ENCODE measurements at regions not wholly inside any gene's neighbourhood (a gene's known extent, or its start where the extent isn't known, plus 50 kb on each side); places are given as distances from the start of the nearest gene placed in this dataset.

- Histone ChIP-seq H3K9me3 (ENCODE audit: control insufficient read depth, insufficient read depth, low read depth, low read length) (peaks cover 5% of the 10 kb centered on the region; the same call in 1 of the 2 replicates), H3K27ac (ENCODE audit: low read depth, low read length) (no peak overlapping the region), H3K4me3 (ENCODE audit: low read depth, low read length) (no peak overlapping the region), H3K27me3 (ENCODE audit: control insufficient read depth, insufficient read depth, low read length) (no peaks in the 10 kb centered on the region), H3K36me3 (ENCODE audit: control insufficient read depth, insufficient read depth, low read length) (no peaks in the 10 kb centered on the region), H3K4me1 (ENCODE audit: control insufficient read depth, insufficient read depth, low read length) (no peaks in the 10 kb centered on the region), H3K9ac (ENCODE audit: low read length) (no peak overlapping the region)
These were observed 402.4 kb downstream of the OMA1 start for GRCh38 chr1:58143972-58144697.

- peaks cover 8% of the 10 kb centered on the region for H3K4me1 ChIP-seq (ENCODE audit: control insufficient read depth, insufficient read depth, low read length)
- no peak overlapping the region for H3K4me3 ChIP-seq (ENCODE audit: low read depth, low read length)
- H3K9ac ChIP-seq (ENCODE audit: low read length), result no peak overlapping the region
- no peaks in the 10 kb centered on the region for H3K36me3 ChIP-seq (ENCODE audit: control insufficient read depth, insufficient read depth, low read length)
- H3K27ac ChIP-seq (ENCODE audit: low read depth, low read length), result no peak overlapping the region
- H3K27me3 ChIP-seq (ENCODE audit: control insufficient read depth, insufficient read depth, low read length), result no peaks in the 10 kb centered on the region
- H3K9me3 ChIP-seq (ENCODE audit: control insufficient read depth, insufficient read depth, low read depth, low read length), result peaks cover 19% of the 10 kb centered on the region; the same call in 1 of the 2 replicates
These were observed 410.1 kb downstream of the OMA1 start for GRCh38 chr1:58136387-58136786.

GRCh38 chr1:58135821-58136321, 410.7 kb downstream of the OMA1 start:
- no peaks in the 10 kb centered on the region for H3K36me3 ChIP-seq (ENCODE audit: control insufficient read depth, insufficient read depth, low read length)
- no peaks in the 10 kb centered on the region for H3K27me3 ChIP-seq (ENCODE audit: control insufficient read depth, insufficient read depth, low read length)
- no peak overlapping the region for H3K27ac ChIP-seq (ENCODE audit: low read depth, low read length)
- H3K4me3 ChIP-seq (ENCODE audit: low read depth, low read length), result no peak overlapping the region
- H3K4me1 ChIP-seq (ENCODE audit: control insufficient read depth, insufficient read depth, low read length), result peaks cover 8% of the 10 kb centered on the region
- H3K9me3 ChIP-seq (ENCODE audit: control insufficient read depth, insufficient read depth, low read depth, low read length), result peaks cover 19% of the 10 kb centered on the region; the same call in 1 of the 2 replicates
- H3K9ac ChIP-seq (ENCODE audit: low read length), result no peak overlapping the region

- H3K27me3 ChIP-seq (ENCODE audit: control insufficient read depth, insufficient read depth, low read length), result no peaks in the 10 kb centered on the region
These were observed 413.0 kb downstream of the OMA1 start for GRCh38 chr1:58133562-58133961.

GRCh38 chr1:58123051-58123450, 423.5 kb downstream of the OMA1 start:
- H3K36me3 ChIP-seq (ENCODE audit: control insufficient read depth, insufficient read depth, low read length), result no peaks in the 10 kb centered on the region
- H3K27ac ChIP-seq (ENCODE audit: low read depth, low read length), result no peak overlapping the region
- H3K9me3 ChIP-seq (ENCODE audit: control insufficient read depth, insufficient read depth, low read depth, low read length), result no peaks in the 10 kb centered on the region
- H3K4me1 ChIP-seq (ENCODE audit: control insufficient read depth, insufficient read depth, low read length), result no peaks in the 10 kb centered on the region
- H3K9ac ChIP-seq (ENCODE audit: low read length), result no peak overlapping the region
- H3K27me3 ChIP-seq (ENCODE audit: control insufficient read depth, insufficient read depth, low read length), result no peaks in the 10 kb centered on the region
- no peak overlapping the region for H3K4me3 ChIP-seq (ENCODE audit: low read depth, low read length)

More at GRCh38 chr1:58133562-58133961, 413.0 kb downstream of the OMA1 start:
- Histone ChIP-seq H3K27ac (ENCODE audit: low read depth, low read length) (no peak overlapping the region), H3K9ac (ENCODE audit: low read length) (no peak overlapping the region), H3K4me3 (ENCODE audit: low read depth, low read length) (no peak overlapping the region), H3K36me3 (ENCODE audit: control insufficient read depth, insufficient read depth, low read length) (no peaks in the 10 kb centered on the region), H3K9me3 (ENCODE audit: control insufficient read depth, insufficient read depth, low read depth, low read length) (peaks cover 15% of the 10 kb centered on the region; the same call in 1 of the 2 replicates), H3K4me1 (ENCODE audit: control insufficient read depth, insufficient read depth, low read length) (peaks cover 8% of the 10 kb centered on the region)

GRCh38 chr1:58119971-58120370, 426.6 kb downstream of the OMA1 start:
- H3K9me3 ChIP-seq (ENCODE audit: control insufficient read depth, insufficient read depth, low read depth, low read length), result peaks cover 15% of the 10 kb centered on the region
- no peaks in the 10 kb centered on the region for H3K4me1 ChIP-seq (ENCODE audit: control insufficient read depth, insufficient read depth, low read length)
- no peak overlapping the region for H3K27ac ChIP-seq (ENCODE audit: low read depth, low read length)

GRCh38 chr1:58116284-58116683, 430.2 kb downstream of the OMA1 start:
- no peaks in the 10 kb centered on the region for H3K27me3 ChIP-seq (ENCODE audit: control insufficient read depth, insufficient read depth, low read length)
- H3K9ac ChIP-seq (ENCODE audit: low read length), result no peak overlapping the region
- H3K9me3 ChIP-seq (ENCODE audit: control insufficient read depth, insufficient read depth, low read depth, low read length), result peaks cover 22% of the 10 kb centered on the region
- no peaks in the 10 kb centered on the region for H3K4me1 ChIP-seq (ENCODE audit: control insufficient read depth, insufficient read depth, low read length)
- H3K27ac ChIP-seq (ENCODE audit: low read depth, low read length), result no peak overlapping the region
- no peaks in the 10 kb centered on the region for H3K36me3 ChIP-seq (ENCODE audit: control insufficient read depth, insufficient read depth, low read length)
- no peak overlapping the region for H3K4me3 ChIP-seq (ENCODE audit: low read depth, low read length)

More at GRCh38 chr1:58119971-58120370, 426.6 kb downstream of the OMA1 start:
- H3K27me3 ChIP-seq (ENCODE audit: control insufficient read depth, insufficient read depth, low read length), result no peaks in the 10 kb centered on the region
- H3K9ac ChIP-seq (ENCODE audit: low read length), result no peak overlapping the region
- no peaks in the 10 kb centered on the region for H3K36me3 ChIP-seq (ENCODE audit: control insufficient read depth, insufficient read depth, low read length)
- no peak overlapping the region for H3K4me3 ChIP-seq (ENCODE audit: low read depth, low read length)

GRCh38 chr1:58109646-58110200, 436.8 kb downstream of the OMA1 start:
- Histone ChIP-seq H3K4me3 (ENCODE audit: low read depth, low read length) (no peak overlapping the region), H3K27me3 (ENCODE audit: control insufficient read depth, insufficient read depth, low read length) (no peaks in the 10 kb centered on the region), H3K9ac (ENCODE audit: low read length) (no peak overlapping the region), H3K27ac (ENCODE audit: low read depth, low read length) (no peak overlapping the region), H3K36me3 (ENCODE audit: control insufficient read depth, insufficient read depth, low read length) (no peaks in the 10 kb centered on the region), H3K9me3 (ENCODE audit: control insufficient read depth, insufficient read depth, low read depth, low read length) (peaks cover 6% of the 10 kb centered on the region), H3K4me1 (ENCODE audit: control insufficient read depth, insufficient read depth, low read length) (no peaks in the 10 kb centered on the region)

- H3K4me3 ChIP-seq (ENCODE audit: low read depth, low read length), result no peak overlapping the region
- no peak overlapping the region for H3K27ac ChIP-seq (ENCODE audit: low read depth, low read length)
- H3K9ac ChIP-seq (ENCODE audit: low read length), result no peak overlapping the region
- no peaks in the 10 kb centered on the region for H3K4me1 ChIP-seq (ENCODE audit: control insufficient read depth, insufficient read depth, low read length)
- H3K36me3 ChIP-seq (ENCODE audit: control insufficient read depth, insufficient read depth, low read length), result no peaks in the 10 kb centered on the region
- no peaks in the 10 kb centered on the region for H3K9me3 ChIP-seq (ENCODE audit: control insufficient read depth, insufficient read depth, low read depth, low read length)
- H3K27me3 ChIP-seq (ENCODE audit: control insufficient read depth, insufficient read depth, low read length), result no peaks in the 10 kb centered on the region
These were observed 437.7 kb downstream of the OMA1 start for GRCh38 chr1:58108783-58109182.

GRCh38 chr1:58107943-58108342, 438.6 kb downstream of the OMA1 start:
- H3K9me3 ChIP-seq (ENCODE audit: control insufficient read depth, insufficient read depth, low read depth, low read length), result no peaks in the 10 kb centered on the region
- H3K27ac ChIP-seq (ENCODE audit: low read depth, low read length), result no peak overlapping the region
- no peaks in the 10 kb centered on the region for H3K4me1 ChIP-seq (ENCODE audit: control insufficient read depth, insufficient read depth, low read length)
- H3K9ac ChIP-seq (ENCODE audit: low read length), result no peak overlapping the region
- H3K36me3 ChIP-seq (ENCODE audit: control insufficient read depth, insufficient read depth, low read length), result no peaks in the 10 kb centered on the region
- no peaks in the 10 kb centered on the region for H3K27me3 ChIP-seq (ENCODE audit: control insufficient read depth, insufficient read depth, low read length)
- no peak overlapping the region for H3K4me3 ChIP-seq (ENCODE audit: low read depth, low read length)

- Histone ChIP-seq H3K4me3 (ENCODE audit: low read depth, low read length) (no peak overlapping the region), H3K9me3 (ENCODE audit: control insufficient read depth, insufficient read depth, low read depth, low read length) (no peaks in the 10 kb centered on the region), H3K36me3 (ENCODE audit: control insufficient read depth, insufficient read depth, low read length) (no peaks in the 10 kb centered on the region), H3K9ac (ENCODE audit: low read length) (no peak overlapping the region), H3K27ac (ENCODE audit: low read depth, low read length) (no peak overlapping the region), H3K4me1 (ENCODE audit: control insufficient read depth, insufficient read depth, low read length) (no peaks in the 10 kb centered on the region), H3K27me3 (ENCODE audit: control insufficient read depth, insufficient read depth, low read length) (no peaks in the 10 kb centered on the region)
These were observed 441.6 kb downstream of the OMA1 start for GRCh38 chr1:58104960-58105359.

Data from HUES6 (cell line).